Natural killer cell (primary cell): ENCODE measurements at regions not wholly inside any gene's neighbourhood (a gene's known extent, or its start where the extent isn't known, plus 50 kb on each side); places are given as distances from the start of the nearest gene placed in this dataset.

Source experiments
- ATAC-seq, 3 donors: fragments of 150-1000 bp in 2 of 3; fragments of 200-7000 bp in 1 of 3; cut with Tn5 transposase; 1 replicate in 1 of 3; 2 replicates in 2 of 3; pipeline ENCODE4 v1.10.0; 2021; ENCODE audit warnings: mild to moderate bottlenecking in 2 of 3, moderate library complexity in 2 of 3
- DNase-seq, 2 donors: peaks; one replicate each; pipeline versions ENCODE4 v3.0.0 to v3.0.0-alpha.2; 2013 to 2021; ENCODE audit warnings: mixed read lengths in 1 of 2
- H3K27ac ChIP-seq: one replicate; pipeline ENCODE4 v1.5.1; 2013; ENCODE audit warnings: mild to moderate bottlenecking, low read length
- H3K27me3 ChIP-seq: one replicate; pipeline ENCODE4 v1.6.1; 2013; ENCODE audit warnings: low read length; ENCODE audit not compliant: control insufficient read depth, insufficient read depth
- H3K36me3 ChIP-seq: one replicate; pipeline ENCODE4 v1.6.1; 2013; ENCODE audit warnings: low read length; ENCODE audit not compliant: control insufficient read depth, insufficient read depth
- H3K4me1 ChIP-seq: one replicate; pipeline ENCODE4 v1.6.1; 2013; ENCODE audit warnings: low read length; ENCODE audit not compliant: control insufficient read depth, insufficient read depth
- H3K4me3 ChIP-seq: one replicate; pipeline ENCODE4 v1.5.1; 2013; ENCODE audit warnings: low read length
- H3K9me3 ChIP-seq: one replicate; pipeline ENCODE4 v1.6.1; 2013; ENCODE audit warnings: low read length; ENCODE audit not compliant: control insufficient read depth, insufficient read depth
- H3K27ac Mint-ChIP-seq, 2 donors: one replicate each; pipeline ENCODE4 v1.8.0; 2022; ENCODE audit warnings: mild to moderate bottlenecking in 2 of 2, mixed read lengths in 2 of 2, moderate library complexity in 1 of 2
- H3K27me3 Mint-ChIP-seq, 2 donors: one replicate each; pipeline ENCODE4 v1.8.0; 2022; ENCODE audit warnings: low read depth in 2 of 2, mixed read lengths in 2 of 2
- H3K36me3 Mint-ChIP-seq: one replicate; pipeline ENCODE4 v1.8.0; 2022; ENCODE audit warnings: mixed read lengths
- H3K4me1 Mint-ChIP-seq, 2 donors: one replicate each; pipeline ENCODE4 v1.8.0; 2022; ENCODE audit warnings: mixed read lengths in 2 of 2
- H3K4me3 Mint-ChIP-seq: one replicate; pipeline ENCODE4 v1.8.0; 2022; ENCODE audit warnings: mild to moderate bottlenecking, moderate library complexity, mixed read lengths
- H3K9me3 Mint-ChIP-seq, 2 donors: one replicate each; pipeline ENCODE4 v1.8.0; 2022; ENCODE audit warnings: mixed read lengths in 2 of 2
- CTCF ChIP-seq: fragments of 200-600 bp; IDR thresholded peaks from one replicate; pipeline ENCODE4 v1.8.0; 2022; ENCODE audit warnings: antibody characterized with exemption
- WGBS: methylation state at CpG from one replicate; pipeline ENCODE4 v1.1.7; 2013; ENCODE audit warnings: missing lambda C conversion rate; ENCODE audit not compliant: insufficient coverage; 5-methylcytosine and 5-hydroxymethylcytosine counted together
- intact Hi-C: fragments of 100-400 bp; cut with micrococcal nuclease; formaldehyde crosslinking; loops from one replicate; pipeline ENCODE4 v1.14.2; 2022

DNA sequence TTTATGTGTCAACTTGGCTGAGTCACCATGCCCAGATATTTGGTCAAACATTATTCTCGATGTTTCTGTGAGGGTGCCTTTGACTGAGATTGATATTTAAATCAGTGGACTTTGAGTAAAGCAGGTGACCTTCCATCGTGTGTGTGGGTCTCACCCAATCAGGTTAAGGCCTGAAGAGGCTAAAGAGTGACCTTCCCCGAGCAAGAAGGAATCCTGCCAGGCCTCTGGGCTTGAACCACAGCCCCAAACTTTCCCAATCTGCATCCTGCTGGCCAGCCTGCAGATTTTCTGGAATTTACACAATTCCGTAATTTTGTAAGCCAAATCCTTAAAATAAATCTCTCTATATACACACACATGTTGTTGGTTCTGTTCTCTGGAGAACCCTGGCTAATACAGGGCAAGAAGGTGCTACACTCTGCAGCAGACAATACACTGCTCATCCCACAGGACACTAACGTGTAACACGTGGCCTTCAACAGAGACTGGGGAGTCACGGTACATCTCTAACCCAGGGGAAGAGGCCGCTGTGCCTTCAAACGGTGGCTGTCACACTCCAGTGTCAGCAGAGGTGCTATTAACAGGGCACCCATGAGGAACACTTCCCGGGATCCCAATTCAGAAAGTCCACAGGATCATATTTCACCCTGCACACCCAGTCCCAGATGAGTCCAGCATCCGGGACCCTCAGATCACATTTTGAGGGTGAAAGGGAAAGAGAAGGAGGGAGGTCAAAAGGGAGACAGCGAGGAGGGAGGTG is 113.1 kb upstream of the ID2 start:
- Histone ChIP-seq H3K9me3 (no peaks in the 10 kb centered on the region), H3K4me3 (no peak overlapping the region), H3K36me3 (no peaks in the 10 kb centered on the region), H3K27me3 (no peaks in the 10 kb centered on the region), H3K27ac (no peak overlapping the region), H3K4me1 (peaks cover 8% of the 10 kb centered on the region)
- DNase-seq (no peak), ATAC-seq (no peak)
- no peaks in the 10 kb centered on the region for H3K9me3 Mint-ChIP-seq
- peaks cover 9 to 20% of the 10 kb centered on the region in 2 donors for H3K4me1 Mint-ChIP-seq
- H3K36me3 Mint-ChIP-seq, result no peaks in the 10 kb centered on the region
- TF ChIP-seq CTCF, result no peak
- 93% methylated on average over 12 of the region's 12 CpGs for WGBS
- H3K27me3 Mint-ChIP-seq, result no peaks in the 10 kb centered on the region
- intact Hi-C loops, result no loop called here
- no peak overlapping the region for H3K27ac Mint-ChIP-seq
- no peak overlapping the region for H3K4me3 Mint-ChIP-seq

- H3K27ac ChIP-seq, result no peak overlapping the region
- no peak overlapping the region for H3K4me3 ChIP-seq
- H3K36me3 ChIP-seq, result no peaks in the 10 kb centered on the region
- H3K4me3 Mint-ChIP-seq, result no peak overlapping the region
- ATAC-seq (no peak), DNase-seq (no peak)
- H3K36me3 Mint-ChIP-seq, result no peaks in the 10 kb centered on the region
- no peaks in the 10 kb centered on the region for H3K9me3 Mint-ChIP-seq
- intact Hi-C loops, result no loop called here
- no peak for TF ChIP-seq CTCF
- no peak overlapping the region for H3K27ac Mint-ChIP-seq
- peaks cover 10% of the 10 kb centered on the region for H3K4me1 ChIP-seq
- H3K27me3 Mint-ChIP-seq, result peaks cover 0 to 3% of the 10 kb centered on the region in 2 donors
- peaks cover 7 to 18% of the 10 kb centered on the region in 2 donors for H3K4me1 Mint-ChIP-seq
- H3K27me3 ChIP-seq, result no peaks in the 10 kb centered on the region
- WGBS, result 93% methylated on average over 11 of the region's 11 CpGs
- H3K9me3 ChIP-seq, result no peaks in the 10 kb centered on the region
Measured at GRCh38 chr2:8569332-8569930, 112.4 kb upstream of the ID2 start.

- Mint-ChIP-seq H3K4me1 (peaks cover 16 to 26% of the 10 kb centered on the region in 2 donors), H3K27ac (no peak overlapping the region), H3K27me3 (peaks cover 0 to 3% of the 10 kb centered on the region in 2 donors), H3K4me3 (no peak overlapping the region), H3K9me3 (no peaks in the 10 kb centered on the region), H3K36me3 (no peaks in the 10 kb centered on the region)
- no peak for DNase-seq
- Histone ChIP-seq H3K36me3 (no peaks in the 10 kb centered on the region), H3K9me3 (no peaks in the 10 kb centered on the region), H3K27ac (no peak overlapping the region), H3K4me3 (no peak overlapping the region), H3K4me1 (peaks cover 21% of the 10 kb centered on the region), H3K27me3 (no peaks in the 10 kb centered on the region)
- no peak for ATAC-seq
- intact Hi-C loops, result no loop called here
- no peak for TF ChIP-seq CTCF
- WGBS, result 92% methylated on average over 14 of the region's 14 CpGs
Measured at GRCh38 chr2:8570637-8571036, 111.2 kb upstream of the ID2 start.
